Smooth muscle cell (in vitro differentiated cells): ENCODE measurements at regions not wholly inside any gene's neighbourhood (a gene's known extent, or its start where the extent isn't known, plus 50 kb on each side); places are given as distances from the start of the nearest gene placed in this dataset.

Experiments
- DNase-seq: peaks from one replicate; lab custom pipeline; 2025; ENCODE audit not compliant: unreplicated experiment; lab: John Stamatoyannopoulos, UW
- H2AFZ ChIP-seq: fragments of 200-600 bp; sonication (generic); 2 replicates; pipeline ENCODE4 v1.6.0; 2016; ENCODE audit warnings: antibody characterized with exemption, low read depth, mild to moderate bottlenecking
- H3F3A ChIP-seq: fragments of 200-600 bp; sonication (generic); 2 replicates; pipeline ENCODE4 v1.6.0; 2017; ENCODE audit warnings: antibody characterized with exemption, low read depth
- H3K27ac ChIP-seq: fragments of 200-600 bp; sonication (generic); 2 replicates; pipeline ENCODE4 v1.5.1; 2016; ENCODE audit warnings: low read depth, mild to moderate bottlenecking
- H3K27me3 ChIP-seq: fragments of 200-600 bp; sonication (generic); 2 replicates; pipeline ENCODE4 v1.6.1; 2016; ENCODE audit warnings: low read depth, mild to moderate bottlenecking
- H3K36me3 ChIP-seq: fragments of 200-600 bp; sonication (generic); 2 replicates; pipeline ENCODE4 v1.5.1; 2016; ENCODE audit warnings: low read depth
- H3K4me1 ChIP-seq: fragments of 200-600 bp; sonication (generic); 2 replicates; pipeline ENCODE4 v1.5.1; 2016; ENCODE audit warnings: low read depth
- H3K4me2 ChIP-seq: fragments of 200-600 bp; sonication (generic); 2 replicates; pipeline ENCODE4 v1.6.0; 2016; ENCODE audit warnings: mild to moderate bottlenecking
- H3K4me3 ChIP-seq: fragments of 200-600 bp; sonication (generic); 2 replicates; pipeline ENCODE4 v1.5.1; 2016; ENCODE audit warnings: mild to moderate bottlenecking
- H3K79me2 ChIP-seq: fragments of 200-600 bp; sonication (generic); 2 replicates; pipeline ENCODE4 v1.6.0; 2016; ENCODE audit warnings: low read depth, mild to moderate bottlenecking
- H3K9ac ChIP-seq: fragments of 200-600 bp; sonication (generic); 2 replicates; pipeline ENCODE4 v1.6.0; 2016; ENCODE audit warnings: low read depth
- H3K9me3 ChIP-seq: fragments of 200-600 bp; sonication (generic); replicated peaks from 2 replicates; pipeline ENCODE4 v1.5.1; 2016; ENCODE audit warnings: low read depth
- H4K20me1 ChIP-seq: fragments of 200-600 bp; sonication (generic); 2 replicates; pipeline ENCODE4 v1.6.0; 2016; ENCODE audit warnings: low read depth
- CTCF ChIP-seq: fragments of 200-600 bp; sonication (generic); IDR thresholded peaks from 2 replicates; pipeline ENCODE4 v1.5.1; 2017; ENCODE audit warnings: borderline replicate concordance, mild to moderate bottlenecking, antibody characterized with exemption; ENCODE audit not compliant: insufficient read depth, poor library complexity, severe bottlenecking
- WGBS: methylation state at CpG from one replicate; pipeline ENCODE4 v1.1.7; 2016; ENCODE audit warnings: low lambda C conversion rate; 5-methylcytosine and 5-hydroxymethylcytosine counted together

GRCh38 chr18:68418881-68419280 is 296.0 kb downstream of the TMX3 start:
- no peaks in the 10 kb centered on the region for H3K27me3 ChIP-seq
- H2AFZ ChIP-seq: no peak overlapping the region
- H3K9me3 ChIP-seq: no peaks in the 10 kb centered on the region
- H3K4me3 ChIP-seq: no peak overlapping the region
- no peaks in the 10 kb centered on the region for H3K79me2 ChIP-seq
- H3K27ac ChIP-seq: peak overlapping the region; percentile 77
- TF ChIP-seq CTCF: no peak
- peaks cover 22% of the 10 kb centered on the region for H3K4me1 ChIP-seq
- H3K9ac ChIP-seq: peak overlapping the region; percentile 26
- 24% methylated on average over 5 of the region's 5 CpGs for WGBS
- no peaks in the 10 kb centered on the region for H3F3A ChIP-seq
- H4K20me1 ChIP-seq: no peaks in the 10 kb centered on the region
- DNase-seq: no peak
- H3K4me2 ChIP-seq: peak overlapping the region; percentile 64
- no peaks in the 10 kb centered on the region for H3K36me3 ChIP-seq

- H3K27ac ChIP-seq: peak overlapping the region; percentile 77
- H3F3A ChIP-seq: no peaks in the 10 kb centered on the region
- no peaks in the 10 kb centered on the region for H3K27me3 ChIP-seq
- no peaks in the 10 kb centered on the region for H4K20me1 ChIP-seq
- peak overlapping the region; percentile 64 for H3K4me2 ChIP-seq
- no peak for TF ChIP-seq CTCF
- no peaks in the 10 kb centered on the region for H3K79me2 ChIP-seq
- DNase-seq: no peak
- no peak overlapping the region for H2AFZ ChIP-seq
- no peaks in the 10 kb centered on the region for H3K9me3 ChIP-seq
- no peak overlapping the region for H3K4me3 ChIP-seq
- WGBS: 84% methylated on average over 11 of the region's 11 CpGs
- no peaks in the 10 kb centered on the region for H3K36me3 ChIP-seq
- H3K4me1 ChIP-seq: peaks cover 22% of the 10 kb centered on the region
- H3K9ac ChIP-seq: peak overlapping the region; percentile 26
Measured at GRCh38 chr18:68418226-68418868, 296.6 kb downstream of the TMX3 start.

- Histone ChIP-seq H3K4me3 (no peak overlapping the region), H3K9me3 (no peaks in the 10 kb centered on the region), H3K9ac (peak overlapping the region; percentile 26), H3F3A (no peaks in the 10 kb centered on the region), H3K4me2 (peak overlapping the region; percentile 64), H3K79me2 (no peaks in the 10 kb centered on the region), H3K27ac (peak overlapping the region; percentile 77), H3K4me1 (peaks cover 22% of the 10 kb centered on the region), H4K20me1 (no peaks in the 10 kb centered on the region), H3K36me3 (no peaks in the 10 kb centered on the region), H2AFZ (no peak overlapping the region), H3K27me3 (no peaks in the 10 kb centered on the region)
- WGBS: 51% methylated on average over 3 of the region's 3 CpGs
- TF ChIP-seq CTCF: no peak
- no peak for DNase-seq
Measured at GRCh38 chr18:68417826-68418225, 297.1 kb downstream of the TMX3 start.
